IMR-90 (cell line): ENCODE measurements at regions not wholly inside any gene's neighbourhood (a gene's known extent, or its start where the extent isn't known, plus 50 kb on each side); places are given as distances from the start of the nearest gene placed in this dataset.

Experiments used
- CEBPB ChIP-seq: IDR thresholded peaks from 2 replicates; pipeline ENCODE4 v1.6.1; 2012; ENCODE audit warnings: low read depth, low read length, improper control_type of control experiment
- MAFK ChIP-seq: IDR thresholded peaks from 2 replicates; pipeline ENCODE4 v1.6.1; 2012; ENCODE audit warnings: low read depth, low read length, improper control_type of control experiment
- POLR2A ChIP-seq: IDR thresholded peaks from 2 replicates; pipeline ENCODE4 v1.6.1; 2012; ENCODE audit warnings: mild to moderate bottlenecking, low read depth, low read length
- RAD21 ChIP-seq: IDR thresholded peaks from 2 replicates; pipeline ENCODE4 v1.6.1; 2012; ENCODE audit warnings: low read length, improper control_type of control experiment
- SMC3 ChIP-seq: fragments of 150-350 bp; IDR thresholded peaks from 2 replicates; pipeline ENCODE4 v1.6.1; 2016; ENCODE audit warnings: low read depth, mild to moderate bottlenecking, antibody characterized with exemption, low read length, moderate library complexity
- TF ChIP-seq, protein P1 (sequence below): conservative IDR thresholded peaks from 2 replicates; pipeline ENCODE4 v1.5.1; 2012; ENCODE audit warnings: mild to moderate bottlenecking, low read depth, low read length, improper control_type of control experiment

- TF ChIP-seq, protein P1, sequence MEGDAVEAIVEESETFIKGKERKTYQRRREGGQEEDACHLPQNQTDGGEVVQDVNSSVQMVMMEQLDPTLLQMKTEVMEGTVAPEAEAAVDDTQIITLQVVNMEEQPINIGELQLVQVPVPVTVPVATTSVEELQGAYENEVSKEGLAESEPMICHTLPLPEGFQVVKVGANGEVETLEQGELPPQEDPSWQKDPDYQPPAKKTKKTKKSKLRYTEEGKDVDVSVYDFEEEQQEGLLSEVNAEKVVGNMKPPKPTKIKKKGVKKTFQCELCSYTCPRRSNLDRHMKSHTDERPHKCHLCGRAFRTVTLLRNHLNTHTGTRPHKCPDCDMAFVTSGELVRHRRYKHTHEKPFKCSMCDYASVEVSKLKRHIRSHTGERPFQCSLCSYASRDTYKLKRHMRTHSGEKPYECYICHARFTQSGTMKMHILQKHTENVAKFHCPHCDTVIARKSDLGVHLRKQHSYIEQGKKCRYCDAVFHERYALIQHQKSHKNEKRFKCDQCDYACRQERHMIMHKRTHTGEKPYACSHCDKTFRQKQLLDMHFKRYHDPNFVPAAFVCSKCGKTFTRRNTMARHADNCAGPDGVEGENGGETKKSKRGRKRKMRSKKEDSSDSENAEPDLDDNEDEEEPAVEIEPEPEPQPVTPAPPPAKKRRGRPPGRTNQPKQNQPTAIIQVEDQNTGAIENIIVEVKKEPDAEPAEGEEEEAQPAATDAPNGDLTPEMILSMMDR, result no peak
- no peak for TF ChIP-seq POLR2A
- TF ChIP-seq CEBPB, result no peak
- no peak for TF ChIP-seq MAFK
- no peak for TF ChIP-seq SMC3
- TF ChIP-seq RAD21, result no peak
These were observed 429.8 kb upstream of the CDH2 start for GRCh38 chr18:28606686-28607085.
